Stimulated activated CD4-positive, alpha-beta T cell treated with anti-CD3 and anti-CD28 coated beads, Interleukin-12 subunit alpha, Interleukin-12 subunit beta, amount 100 ng/mL, for 4 hours (primary cell): ENCODE measurements at regions not wholly inside any gene's neighbourhood (a gene's known extent, or its start where the extent isn't known, plus 50 kb on each side); places are given as distances from the start of the nearest gene placed in this dataset.

Experiments
- DNase-seq: peaks from one replicate; pipeline ENCODE4 v3.0.0-alpha.2; 2020

DNA sequence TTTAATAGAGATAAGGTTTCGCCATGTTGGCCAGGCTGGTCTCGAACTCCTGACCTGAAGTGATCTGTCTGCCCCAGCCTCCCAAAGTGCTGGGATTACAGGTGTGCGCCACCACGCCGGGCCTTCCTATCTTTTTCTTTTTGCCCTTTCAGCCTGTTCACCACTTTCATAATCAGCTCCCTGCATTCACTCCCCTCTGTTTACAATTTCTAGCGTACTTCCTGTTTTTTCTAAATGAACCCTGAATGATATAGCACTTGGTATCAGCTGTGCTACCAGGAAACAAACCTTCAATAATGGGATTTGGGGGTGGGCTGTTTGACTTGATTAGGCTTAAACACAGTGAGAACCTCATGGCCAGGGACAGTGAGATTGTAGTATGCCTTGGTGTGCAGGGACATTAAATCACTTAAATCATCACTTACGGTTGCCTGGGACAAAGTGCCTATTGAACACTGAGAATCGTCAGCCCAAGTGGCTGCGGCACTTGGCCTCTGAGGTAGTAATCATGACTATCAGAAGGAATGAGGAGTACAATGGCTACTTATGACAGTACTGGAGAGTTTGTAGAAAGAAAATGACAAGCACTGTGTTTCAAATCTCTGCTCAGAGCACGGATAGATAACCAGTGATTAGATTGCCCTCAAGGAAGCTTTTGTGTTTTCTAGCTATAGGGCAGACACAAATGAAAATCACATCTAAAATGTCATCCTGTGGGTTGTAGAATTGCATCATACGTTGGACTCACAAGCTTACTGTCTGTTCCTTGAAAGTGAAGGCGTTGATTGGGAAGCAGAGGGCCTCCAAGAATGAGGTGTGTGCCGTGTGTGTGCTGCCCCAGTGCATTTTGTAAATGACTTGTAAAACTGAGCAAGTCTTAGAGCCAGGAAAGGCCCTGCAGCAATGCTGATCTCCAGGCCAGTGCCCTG, 661.8 kb downstream of the MATN1 start:
- DNase-seq = no peak

DNA sequence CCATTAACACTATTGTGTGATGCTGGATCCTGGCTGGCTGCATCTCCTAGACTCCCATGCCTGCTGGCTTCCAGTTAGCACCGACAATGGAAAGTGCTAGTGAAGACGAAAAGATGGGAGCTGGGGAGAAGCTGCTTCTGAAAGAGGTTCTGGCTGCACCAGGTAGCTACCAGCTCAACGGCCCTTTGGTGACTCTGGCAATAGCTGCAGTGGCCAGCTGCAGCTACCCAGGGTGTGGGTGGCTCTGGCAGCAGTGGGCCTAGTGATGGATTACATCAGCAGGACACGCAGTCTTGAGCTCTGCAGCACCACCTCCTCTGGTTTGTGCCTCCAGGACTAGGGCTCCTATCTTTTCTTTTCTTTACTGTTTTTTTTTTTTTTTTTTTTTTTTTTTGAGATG, 662.6 kb downstream of the MATN1 start:
- DNase-seq = no peak

DNA sequence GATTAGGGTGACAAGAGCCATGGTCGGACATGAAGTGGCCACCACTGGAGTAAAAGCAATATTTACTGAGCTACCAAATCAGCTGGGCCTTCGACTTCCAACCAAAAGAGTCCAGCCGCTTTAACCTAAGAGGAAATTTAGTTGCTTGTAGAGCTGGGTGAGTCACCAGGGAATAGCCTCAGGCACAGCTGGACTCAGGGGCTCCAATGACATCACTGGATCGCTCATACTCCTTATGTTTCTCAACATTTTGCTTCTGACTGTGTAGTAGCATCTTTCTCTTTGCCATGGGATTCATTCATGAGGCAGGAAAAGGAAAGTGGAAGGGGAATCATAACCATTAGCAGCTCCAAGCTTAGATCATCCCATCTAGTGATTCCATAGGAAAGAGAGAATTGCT, 664.4 kb downstream of the MATN1 start:
- DNase-seq = no peak

DNA sequence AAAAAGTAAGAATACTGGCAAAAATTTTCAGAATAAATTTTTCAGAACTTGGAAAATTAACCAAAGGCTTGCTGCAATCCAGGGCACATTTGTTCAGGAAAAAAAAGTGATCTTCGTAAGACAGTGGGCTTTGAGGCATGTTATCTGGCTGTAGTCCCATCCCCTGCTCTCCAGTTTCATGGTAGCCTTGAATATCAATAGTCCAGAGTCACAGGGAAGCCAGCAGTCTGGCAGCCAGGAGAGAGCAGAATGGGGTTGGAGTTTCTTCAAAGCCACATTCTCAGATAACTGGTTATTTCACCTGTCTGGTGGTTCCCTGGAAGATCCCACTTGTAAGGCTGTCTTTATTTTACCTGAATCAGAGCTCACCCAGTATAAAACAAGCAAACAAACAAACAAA, 669.3 kb downstream of the MATN1 start:
- no peak for DNase-seq

DNA sequence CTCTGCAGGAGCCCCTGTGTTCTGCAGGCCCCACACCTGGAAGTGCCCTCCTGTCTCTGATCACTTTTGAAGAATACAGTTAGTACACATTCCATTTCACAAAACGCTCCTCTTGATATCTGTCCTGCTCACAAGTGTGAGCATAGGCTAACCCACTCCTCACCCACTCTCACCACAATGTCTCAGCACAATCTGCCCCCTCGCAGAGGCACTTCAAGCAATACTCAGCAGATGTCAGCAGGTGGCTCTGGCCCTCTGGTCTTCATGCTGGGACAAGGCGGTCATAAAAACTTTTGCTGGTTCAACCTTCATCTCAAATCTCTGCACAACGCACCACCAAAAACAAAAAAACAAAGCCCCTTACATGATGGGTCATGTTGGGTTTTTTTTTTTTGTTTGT, 671.2 kb downstream of the MATN1 start:
- no peak for DNase-seq

DNA sequence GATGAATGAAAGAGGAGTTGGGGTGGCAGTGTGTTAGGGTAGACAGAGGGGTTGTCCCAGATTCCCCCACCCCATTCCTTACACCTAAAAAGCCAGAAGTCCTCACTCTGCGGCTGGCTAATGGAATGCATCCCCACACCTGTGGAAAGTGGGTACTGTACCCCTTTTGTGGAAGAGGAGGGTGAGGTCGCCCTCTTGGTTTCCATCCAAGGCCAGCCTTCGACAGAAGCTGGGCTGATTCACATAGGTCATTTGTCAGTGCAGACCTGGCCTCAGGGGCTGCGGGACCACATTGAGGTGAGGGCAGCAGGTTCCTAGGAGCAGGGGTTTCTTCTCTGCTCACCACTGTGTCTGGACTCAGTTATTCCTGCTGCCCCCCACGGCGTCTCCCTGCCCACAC, 671.6 kb downstream of the MATN1 start:
- no peak for DNase-seq

DNA sequence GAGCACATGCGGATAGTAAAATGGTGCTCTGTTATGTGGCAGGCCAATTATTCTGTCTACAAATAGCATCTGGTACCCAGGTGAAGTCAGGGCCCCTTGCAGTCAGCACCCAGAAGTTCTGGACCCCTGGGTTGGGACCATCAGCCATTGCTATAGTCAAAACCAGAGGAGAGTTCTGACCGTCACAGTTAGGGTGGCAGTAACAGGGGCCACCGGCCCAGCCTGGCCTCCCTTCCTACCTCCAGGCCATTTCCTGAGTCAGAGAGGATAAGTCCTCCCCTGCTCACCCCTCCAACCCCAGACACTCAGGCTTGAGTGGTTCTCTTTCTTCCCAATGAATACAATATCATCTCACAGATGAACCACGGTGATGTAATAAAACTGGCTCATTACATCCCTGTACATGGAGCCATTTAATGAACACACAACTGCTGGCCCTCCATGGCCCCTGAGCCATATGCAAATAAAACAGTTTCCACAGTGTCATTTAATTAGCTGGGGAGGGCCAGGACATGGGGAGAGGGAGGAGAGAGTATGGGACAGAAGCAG, 673.6 kb downstream of the MATN1 start:
- no peak for DNase-seq

DNA sequence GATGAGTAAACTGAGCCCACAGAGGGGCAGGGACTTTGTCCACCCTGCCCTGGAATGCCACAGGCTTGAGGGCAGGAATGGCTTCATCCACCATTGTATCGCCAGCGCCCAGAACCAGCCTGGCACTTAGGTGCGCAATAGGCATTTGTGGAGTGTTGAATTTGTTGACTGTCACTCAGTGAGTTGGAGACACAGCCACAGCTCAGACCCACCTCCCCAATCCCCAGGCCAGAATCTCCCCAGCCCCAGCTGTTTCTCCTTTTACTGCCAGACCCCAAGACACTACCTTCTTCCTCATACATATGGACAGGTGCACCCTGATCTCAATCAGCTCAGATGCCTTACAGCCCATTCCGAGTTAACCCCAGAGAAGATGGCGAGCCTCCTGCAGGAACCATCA, 674.5 kb downstream of the MATN1 start:
- no peak for DNase-seq

DNA sequence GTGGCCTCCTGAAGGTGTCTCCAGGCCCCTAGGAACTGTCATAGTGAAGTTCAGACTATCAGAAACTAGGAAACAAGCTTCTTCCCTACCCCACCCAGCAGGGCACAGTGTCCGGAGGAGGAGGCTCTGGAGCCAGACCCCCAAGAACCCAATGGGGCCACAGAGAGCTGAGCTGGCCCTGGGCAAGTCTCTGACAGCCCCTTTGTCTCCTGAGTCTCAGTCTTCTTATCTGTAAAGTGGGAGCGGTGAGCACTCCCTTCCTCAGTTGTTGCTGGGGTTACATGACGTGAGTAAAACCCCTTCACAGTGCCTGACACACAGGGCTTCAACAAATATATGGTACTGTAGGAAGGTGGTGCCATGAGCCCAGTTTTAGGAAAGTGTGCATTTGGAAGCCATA, 675.8 kb downstream of the MATN1 start:
- no peak for DNase-seq

DNA sequence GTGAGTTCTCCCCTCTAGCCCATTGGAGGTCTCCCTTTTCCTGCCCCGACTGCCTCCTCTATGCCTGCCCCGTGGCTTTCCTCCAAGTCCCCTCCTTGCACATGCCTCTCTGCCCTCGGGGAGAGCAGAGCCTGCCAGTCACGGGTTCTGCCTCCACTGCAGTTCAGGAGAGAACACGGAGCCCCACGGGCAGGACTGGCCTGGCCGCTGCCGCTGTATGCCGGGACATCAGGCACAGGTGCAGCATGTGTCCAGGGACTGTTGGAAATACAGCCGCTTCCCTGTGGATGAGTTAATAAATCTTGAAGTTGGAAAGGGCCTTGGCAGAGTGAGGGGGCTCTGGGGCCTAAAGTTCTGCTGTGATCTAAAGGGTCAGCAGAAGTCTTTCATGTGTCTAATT, 676.6 kb downstream of the MATN1 start:
- no peak for DNase-seq

DNA sequence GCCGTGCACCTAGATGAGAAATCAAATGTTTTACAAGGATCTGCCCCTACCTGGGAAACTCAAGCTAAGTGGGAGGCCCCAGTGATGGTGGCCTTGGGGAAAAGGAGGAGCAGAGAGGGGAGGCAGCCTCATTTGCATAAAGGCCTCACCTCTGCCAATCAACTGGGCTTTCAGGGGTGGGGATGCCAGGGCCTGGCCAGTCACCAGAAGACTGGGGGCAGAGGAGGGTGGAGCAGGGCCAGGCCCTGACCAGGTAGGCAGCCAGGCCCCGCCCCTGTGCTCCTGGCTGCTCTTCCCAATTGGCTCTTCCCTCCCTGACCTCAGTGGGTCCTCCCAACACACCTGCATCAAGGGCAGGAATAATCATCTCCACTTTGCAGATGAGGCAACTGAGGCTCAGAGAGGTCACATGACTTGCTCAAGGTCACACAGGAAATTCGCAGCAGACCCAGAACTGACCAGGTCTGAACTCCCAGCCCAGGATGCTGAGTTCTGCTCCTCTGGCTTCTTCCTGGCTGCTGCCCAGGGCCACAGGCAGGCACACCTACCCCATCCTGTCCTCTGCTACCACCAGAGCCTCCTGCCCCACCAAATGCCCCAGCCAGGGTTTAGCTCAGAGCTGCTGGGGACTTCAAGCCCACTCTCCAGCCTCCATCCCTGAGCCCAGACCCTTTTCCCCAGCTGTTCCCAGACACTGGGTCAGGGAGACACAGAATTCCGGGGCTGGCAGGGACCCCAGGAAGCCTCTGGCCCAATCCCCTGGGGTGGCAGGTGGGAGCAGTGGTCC, 677.9 kb downstream of the MATN1 start:
- DNase-seq = no peak

DNA sequence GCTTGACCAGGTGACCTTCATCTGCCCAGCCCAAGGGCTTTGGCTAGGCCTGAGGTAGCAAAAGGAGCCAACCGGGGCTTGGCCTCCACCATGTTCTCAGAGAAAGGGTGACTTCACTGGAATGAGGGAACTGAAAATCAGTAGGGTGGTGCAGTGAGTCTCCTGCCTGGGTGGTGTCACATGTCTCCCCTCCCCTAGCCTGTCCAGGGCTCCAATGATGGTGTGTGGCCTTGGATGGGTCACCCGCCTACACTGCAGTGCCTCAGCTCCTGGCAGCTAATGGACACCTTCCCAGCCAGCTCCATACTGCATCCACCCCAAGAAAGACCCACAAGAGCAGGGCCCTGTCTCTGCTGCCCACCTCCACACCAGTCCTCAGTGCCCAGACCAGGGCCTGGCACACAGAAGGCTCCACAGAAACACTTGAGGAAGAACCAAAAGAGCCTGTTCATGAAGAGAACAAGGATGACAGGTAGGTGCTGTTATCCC, 678.7 kb downstream of the MATN1 start:
- DNase-seq = no peak

DNA sequence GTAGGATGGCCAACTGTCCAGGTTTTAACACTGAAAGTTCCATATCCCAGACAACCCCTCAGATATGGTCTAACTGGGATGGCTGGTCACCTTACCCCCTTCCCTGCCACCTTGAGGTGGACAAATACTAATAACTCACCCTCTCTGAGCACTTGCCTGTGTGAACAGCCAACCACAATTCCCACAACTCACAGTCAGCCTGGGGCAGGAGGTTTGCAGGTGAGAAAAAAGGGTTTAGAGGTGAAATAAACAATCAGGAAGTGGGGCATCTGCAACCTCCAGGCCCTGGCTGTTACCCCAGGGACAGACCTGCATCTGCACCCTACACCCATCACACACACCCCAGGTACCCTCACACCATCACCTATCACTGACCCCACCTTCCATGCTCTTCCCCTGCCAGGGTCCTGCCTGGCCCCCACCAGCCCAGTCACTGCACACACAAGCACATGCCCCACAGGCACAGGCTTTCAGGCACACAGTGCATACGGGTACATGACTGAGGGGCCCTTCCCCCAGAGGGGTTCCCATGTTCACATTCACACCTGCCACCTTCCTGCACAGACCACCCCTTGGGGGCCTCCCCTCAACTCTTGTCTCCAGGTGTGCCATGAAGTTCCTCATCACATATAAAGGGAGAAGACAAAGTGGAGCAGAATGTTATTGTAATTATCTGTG, 679.5 kb downstream of the MATN1 start:
- no peak for DNase-seq

DNA sequence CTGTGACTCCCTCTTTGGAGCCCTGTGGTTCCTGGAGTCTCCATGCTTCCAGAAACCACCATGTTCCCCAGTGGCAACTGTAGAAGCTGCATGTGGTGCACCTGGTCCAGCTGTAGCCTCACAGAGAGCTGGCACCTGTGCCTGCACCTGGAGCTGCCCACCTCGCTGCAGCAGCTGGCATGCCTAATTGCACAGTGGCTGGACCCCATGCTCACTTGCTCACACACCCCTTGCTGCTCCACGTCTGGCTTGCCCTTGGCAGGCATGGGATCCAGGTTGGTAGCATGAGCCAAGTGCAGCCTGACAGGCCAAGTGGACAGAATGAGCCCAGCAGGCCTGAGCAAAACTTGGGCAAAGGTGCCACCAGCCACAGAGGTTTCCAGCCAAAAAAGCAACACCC, 680.1 kb downstream of the MATN1 start:
- DNase-seq = no peak

DNA sequence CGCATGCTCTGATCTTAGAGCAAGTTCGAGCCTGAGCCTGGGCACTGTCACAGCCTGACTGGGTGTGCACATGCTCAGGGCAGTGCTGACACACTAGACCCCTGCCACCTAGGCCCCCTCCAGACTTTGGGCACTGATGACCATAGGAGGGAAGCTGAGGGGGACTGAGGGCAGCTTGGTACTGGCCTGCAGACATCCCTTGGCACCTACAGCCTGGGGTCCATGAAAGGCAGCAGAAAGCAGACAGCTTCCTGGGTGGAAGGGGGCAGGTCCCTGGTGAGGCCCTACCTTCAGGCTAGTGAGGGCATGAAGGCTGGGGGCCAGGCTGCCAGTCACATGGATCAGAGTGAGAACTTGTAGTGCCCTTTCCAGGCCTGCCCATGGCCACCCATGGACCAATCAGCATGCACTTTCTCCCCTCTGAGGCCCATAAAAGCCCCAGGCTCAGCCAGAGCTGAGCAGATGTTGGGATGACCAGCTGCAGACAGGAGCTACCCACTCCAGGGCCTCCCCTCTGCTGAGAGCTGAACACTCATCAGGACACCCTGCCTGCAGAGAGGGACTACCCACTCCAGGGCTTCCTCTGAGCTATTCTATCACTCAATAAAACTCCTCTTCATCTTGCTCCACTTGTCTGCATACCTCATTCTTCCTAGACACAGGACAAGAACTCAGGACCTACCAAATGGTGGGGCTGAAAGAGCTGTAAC, 680.8 kb downstream of the MATN1 start:
- DNase-seq = no peak

DNA sequence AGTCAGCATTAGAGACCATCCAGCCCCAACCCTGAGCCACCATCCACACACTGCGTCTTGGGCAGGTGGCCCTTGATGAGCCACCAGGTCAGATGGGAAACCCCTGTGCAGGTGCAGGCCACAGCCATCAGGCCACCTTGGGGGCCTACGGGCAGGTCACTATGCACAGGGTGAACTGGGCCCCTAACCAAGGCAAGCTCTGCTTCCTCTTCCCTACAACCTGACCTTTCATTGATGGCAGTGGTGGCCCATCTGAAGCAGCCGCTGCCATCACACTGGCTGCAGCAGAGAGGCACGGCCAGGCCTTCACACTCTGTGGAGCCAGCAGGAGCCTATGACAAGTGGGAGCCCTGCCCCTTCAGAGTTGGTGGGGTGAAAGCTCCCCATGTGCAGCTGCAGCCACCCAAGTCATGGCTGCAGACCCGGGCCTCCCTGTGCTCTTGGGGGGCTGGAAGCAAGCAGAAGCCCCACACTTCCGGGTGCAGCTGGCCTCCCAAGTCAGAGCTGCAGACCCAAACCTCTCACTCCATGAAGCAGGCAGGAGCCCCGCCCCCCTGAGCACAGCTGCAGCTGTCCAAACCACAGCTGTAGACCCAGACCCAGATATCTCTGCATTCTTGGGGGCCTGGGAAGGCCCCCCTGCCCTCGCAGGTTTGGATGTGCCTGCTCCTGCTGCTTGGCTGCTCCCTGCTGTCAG, 681.5 kb downstream of the MATN1 start:
- DNase-seq = no peak

DNA sequence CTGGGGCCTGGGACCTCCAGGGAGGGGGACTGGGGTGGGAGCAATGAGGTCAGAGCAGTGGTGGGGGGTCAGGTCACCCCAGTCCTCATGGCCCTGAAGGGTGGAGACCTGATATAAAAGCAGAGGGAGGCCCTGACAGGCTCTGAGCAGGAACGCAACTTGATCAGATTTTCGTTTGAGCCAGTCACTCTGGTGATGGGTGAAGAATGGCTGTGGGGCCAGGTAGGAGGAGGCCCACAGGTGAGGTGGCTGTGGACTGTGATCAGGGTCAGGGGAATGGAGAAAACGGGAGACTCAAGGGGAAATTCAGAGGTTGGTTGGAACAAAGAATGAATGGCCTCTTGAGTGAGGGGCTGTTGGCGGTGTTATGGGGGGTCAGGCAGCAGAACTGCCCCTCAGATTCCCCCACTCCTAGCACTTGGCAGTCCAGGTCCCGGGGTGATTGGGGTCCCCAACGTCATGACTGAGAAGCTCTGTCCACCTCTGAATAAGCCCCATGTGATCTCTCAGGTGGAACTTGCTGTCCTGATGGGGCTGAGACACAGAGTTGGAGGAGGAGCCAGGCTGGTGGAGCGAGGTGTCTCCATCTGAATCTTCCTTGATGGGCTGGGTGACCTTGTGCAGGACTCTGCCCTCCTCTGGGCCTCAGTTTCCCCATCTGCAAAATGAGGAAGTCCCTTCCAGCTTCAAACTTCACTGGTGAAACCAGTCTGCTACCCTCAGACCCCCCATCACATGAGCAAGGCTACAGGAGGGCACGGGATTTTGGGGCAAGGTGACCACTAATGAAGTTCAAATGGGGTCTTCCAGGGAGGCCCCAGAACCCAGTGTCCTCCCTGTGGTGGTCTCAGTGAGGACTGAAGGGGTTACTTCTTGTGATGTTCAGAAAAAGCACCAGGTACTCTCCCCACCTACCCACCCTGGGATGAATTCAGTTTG, 683.0 kb downstream of the MATN1 start:
- no peak for DNase-seq

DNA sequence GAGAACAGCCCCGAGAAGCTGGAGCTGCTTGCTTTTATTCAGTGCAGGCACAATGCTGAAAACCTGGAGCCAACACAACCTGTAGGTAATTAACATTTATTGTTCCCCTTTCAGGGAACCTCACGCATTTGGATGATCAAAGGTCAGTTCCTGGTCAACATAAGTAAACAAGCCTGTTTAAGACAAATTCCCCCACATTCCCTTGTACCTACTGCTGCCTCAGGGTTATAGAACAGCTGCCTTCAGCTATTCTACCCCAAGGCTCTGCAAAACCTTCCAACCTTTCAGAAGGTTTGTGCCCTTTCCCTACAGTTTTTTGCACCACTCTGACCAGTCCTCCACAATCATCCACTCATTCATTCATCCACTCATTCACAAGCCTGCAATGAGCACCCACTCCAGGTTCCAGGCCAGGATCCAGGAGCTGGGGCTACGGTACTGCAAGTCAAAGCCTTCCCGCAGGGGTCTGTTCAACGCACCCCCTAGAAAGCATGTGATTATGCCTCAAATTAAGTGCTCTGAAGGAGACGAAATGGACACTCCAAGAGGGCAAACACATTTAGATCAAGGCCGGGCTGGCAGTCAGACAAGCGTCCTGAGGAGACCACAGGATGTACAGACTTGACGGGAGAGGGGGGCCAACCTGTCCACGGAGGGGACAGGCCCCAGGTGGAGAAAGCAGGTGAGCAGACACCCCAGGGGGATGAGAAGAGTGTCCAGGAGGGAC, 683.9 kb downstream of the MATN1 start:
- no peak for DNase-seq

DNA sequence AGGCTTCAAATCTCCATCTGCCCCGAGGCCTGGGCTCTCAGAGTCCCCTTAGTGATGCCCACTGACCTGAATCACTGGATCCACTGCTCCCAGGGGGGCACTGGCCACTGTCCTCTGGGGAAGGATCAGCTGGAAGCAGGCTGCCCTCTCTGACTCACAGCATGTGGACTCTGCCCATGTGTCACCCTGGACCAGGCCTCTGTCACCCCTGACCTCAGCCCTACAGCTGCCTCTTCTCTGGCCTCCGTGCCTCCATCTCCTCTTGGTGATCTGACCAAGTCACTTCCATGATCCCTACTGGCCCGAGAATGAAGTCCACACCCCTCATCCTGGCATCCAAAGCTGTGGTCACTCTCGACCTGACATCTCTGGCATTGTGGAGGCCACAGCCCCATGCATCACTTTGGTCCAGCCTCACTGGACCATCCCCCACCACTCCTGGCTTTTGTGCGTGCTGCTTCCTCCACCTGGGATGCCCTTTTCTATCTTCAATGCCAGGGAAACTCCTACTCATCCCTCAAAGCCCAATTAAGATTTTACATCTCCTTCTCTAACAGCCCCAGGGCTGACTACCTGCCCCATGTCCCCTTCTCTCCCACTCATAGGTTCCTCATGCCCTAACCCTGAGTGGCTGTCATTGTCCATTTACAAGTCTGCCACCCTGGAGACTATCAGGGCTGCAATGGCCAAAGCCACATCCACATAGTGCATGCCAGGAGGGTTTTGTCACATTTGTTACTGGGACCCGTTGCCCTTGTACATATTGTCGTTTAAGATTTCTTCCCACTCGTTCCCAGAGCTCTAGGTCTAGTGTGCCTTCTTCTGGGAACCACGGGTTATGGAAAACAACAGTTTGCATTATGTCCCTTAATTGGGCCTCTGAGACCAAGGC, 685.0 kb downstream of the MATN1 start:
- no peak for DNase-seq
